ENCODE measurements at regions not wholly inside any gene's neighbourhood (a gene's known extent, or its start where the extent isn't known, plus 50 kb on each side); places are given as distances from the start of the nearest gene placed in this dataset.

DNA sequence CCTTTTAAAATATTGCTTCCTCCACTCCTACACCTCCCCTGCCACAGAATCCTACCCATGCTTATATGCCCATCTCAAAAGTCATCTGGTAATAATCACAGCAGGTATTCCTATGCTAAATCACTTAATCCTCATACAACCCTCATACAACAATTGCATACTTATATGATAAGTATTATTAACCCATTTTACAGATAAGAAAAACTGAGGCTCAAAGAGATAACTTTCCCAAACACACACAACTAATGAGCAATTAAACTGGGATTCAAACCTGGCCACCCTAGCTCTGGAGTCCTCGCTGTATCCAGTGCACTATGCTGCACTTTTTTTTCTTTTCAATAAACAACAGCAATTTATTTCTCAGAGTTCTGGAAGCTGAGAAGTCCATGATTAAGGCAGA, 99.8 kb upstream of the TSPAN5 start:
- DNase-seq: no peak

DNA sequence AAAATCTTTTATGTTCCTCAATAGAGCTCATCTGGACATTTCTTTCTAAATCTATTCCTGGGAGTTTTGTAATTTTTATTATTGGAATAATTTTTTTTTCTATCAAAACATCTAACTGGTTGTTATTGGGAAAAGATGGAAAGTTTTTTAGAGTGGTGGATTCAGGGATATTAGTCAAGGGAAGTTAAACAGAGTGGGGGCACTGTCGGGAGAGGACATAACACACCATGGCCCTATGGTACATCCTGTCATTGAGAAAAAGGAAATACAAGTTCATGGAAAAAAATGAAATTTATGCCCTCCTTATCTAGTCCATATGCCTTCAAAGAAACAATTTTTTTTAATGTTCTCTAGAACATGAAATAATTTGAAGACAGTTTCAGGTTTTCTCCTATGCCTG, 96.3 kb upstream of the TSPAN5 start:
- no peak for DNase-seq

DNA sequence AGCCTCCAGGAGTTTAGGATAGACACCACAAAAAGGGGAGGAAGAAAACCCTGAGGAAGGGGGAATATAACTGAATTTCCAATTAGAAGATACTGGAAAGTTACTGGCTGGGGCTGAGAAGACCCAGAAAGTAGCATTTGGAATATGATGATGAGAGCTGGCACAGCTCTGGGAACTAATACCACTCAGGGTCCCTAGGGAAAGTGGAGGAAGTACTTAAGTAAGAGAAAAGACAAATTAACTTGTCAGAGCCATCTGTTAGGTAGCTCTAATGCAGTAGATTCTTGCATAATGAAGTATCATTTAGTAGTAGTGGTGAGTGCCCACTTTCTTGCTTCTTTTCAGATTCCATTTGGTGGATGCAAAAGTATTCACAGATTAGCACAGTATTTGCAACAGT, 90.8 kb upstream of the TSPAN5 start:
- no peak for DNase-seq

DNA sequence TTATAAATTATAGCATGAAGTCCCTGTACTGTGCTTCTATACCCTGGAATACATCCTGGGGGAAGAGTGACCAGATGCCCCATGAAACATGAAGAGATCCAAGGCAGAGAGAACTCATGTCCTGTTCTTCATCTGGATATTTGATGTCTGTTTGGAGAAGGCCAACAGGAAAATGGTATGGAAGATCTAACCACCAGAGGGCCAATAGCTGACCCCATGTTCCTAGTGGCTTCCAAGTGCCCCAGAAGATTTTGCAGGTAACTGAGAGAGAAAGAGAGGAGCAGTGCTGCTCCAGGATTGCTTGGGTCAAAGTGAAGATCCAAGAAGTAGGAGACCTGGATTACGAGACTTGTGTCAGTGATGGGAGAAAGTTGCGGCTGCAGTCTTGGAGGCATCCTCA, 90.2 kb upstream of the TSPAN5 start:
- DNase-seq: no peak

DNA sequence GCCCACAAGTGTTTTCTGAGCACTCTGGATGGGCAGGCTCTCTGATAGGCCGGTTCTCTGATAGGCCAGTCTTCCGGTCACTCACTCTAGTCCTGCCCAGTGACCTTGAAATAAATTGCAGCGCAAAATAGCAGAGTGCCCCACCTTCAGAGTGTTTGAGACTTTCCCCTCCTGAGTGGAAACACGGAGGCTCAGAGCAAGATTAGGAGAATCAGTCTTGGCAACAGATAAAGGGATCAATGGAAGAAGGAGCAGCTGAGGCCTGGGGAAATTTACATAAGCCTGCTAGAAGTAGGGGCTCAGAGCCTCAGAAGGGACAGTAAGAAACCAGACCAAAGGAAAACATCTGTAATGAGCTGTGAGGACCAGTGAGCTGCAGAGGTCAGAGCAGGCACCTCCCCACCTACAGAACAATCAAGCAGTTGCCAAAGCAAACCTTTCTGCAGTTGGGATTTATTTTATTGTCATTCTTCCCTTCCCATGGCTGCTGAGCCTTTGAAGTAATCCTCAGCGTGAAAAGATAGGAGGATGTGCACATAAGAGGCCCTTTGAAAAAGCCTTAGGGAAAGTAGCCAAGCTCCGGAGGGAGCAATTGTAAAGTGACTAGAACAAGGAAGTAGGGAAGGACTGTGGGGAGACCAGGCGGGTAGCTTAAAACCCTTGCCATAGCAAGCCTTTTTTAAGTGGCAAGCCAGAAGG, 89.1 kb upstream of the TSPAN5 start:
- no peak for DNase-seq

DNA sequence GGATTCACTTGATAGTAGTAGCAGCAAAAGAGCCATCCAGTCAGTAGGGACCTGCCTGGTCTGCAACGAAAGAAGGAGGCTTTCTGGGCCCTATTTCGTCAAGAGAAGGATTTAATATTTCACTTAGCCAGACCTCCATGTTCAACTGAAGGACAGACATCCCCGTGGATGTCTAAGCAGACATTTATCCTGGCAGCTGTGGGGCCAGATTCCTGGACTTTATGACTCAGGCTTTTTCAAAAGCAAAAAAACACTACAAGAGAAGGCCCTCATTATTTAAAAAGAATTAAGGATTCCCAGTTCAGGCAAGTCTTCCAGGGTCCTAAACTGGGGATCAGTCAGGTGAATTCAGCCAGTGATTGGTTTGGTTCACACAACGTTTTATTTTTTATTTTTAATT, 88.5 kb upstream of the TSPAN5 start:
- no peak for DNase-seq

DNA sequence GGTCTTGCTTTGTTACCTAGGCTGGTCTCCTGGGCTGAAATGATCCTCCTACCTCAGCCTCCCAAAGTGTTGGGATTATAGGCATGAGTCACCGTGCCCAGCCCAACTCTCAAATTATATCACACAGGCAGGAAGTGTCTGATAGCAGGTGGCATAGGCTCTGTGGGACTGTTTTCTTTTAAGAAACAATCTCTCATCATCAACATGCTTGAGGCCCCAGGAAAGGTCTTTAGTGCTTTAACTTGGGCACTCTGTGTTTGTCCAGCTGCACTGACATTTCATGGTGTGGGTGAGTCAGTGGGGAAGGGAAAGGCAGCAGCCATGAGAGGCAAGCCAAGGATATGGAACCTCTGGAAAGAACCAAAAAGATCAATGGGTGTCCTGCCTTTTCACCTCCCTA, 88.1 kb upstream of the TSPAN5 start:
- no peak for DNase-seq

DNA sequence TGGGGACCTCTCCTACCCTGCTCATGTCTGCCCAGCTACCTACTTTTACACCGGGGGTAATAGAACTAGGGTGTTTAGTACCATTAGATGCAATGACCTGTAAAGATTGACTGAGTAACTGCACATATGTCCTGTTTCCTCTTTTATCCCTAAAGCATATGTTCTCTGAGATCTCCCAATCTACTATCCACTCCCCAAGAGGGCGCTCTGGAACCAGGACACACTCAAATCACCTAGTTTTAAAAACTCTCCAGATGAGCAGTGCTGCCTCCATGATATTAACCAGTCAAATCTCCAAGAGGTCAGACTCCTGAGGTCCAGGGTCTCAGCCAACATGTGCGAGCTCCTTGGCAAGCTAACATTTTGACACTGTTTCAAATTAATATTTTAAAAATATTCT, 87.0 kb upstream of the TSPAN5 start:
- peak; percentile 85 for DNase-seq

DNA sequence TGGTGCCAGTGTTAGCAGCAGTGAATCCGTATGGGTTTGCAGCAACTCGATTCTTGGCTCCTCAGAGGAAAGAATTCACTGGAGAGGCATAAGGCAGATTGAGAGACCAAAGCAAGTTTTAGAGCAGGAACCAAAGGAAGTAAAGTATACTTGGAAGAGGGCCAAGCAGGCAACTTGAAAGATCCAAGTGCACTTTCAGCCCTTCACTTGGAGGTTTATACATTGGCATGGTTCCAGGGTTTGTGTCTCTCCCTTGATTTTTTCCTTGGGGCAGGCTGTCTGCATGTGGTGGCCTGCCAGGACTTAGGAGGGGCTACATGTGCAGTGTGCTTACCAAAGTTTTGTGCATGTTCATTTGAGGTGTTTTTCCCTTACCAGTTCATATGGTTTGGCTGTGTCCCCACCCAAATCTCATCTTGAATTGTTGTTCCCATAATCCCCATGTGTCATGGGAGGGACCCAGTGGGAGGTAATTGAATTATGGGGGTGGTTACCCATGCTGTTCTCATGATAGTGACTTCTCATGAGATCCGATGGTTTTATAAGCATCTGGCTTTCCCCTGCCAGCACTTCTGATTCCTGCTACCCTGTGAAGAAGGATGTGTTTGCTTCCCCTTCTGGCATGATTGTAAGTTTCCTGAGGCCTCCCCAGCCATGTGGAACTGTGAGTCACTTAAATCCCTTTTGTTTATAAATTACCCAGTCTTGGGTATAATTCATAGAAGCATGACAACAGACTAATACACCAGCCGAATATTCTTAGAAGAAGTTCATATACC, 86.2 kb upstream of the TSPAN5 start:
- DNase-seq: no peak

DNA sequence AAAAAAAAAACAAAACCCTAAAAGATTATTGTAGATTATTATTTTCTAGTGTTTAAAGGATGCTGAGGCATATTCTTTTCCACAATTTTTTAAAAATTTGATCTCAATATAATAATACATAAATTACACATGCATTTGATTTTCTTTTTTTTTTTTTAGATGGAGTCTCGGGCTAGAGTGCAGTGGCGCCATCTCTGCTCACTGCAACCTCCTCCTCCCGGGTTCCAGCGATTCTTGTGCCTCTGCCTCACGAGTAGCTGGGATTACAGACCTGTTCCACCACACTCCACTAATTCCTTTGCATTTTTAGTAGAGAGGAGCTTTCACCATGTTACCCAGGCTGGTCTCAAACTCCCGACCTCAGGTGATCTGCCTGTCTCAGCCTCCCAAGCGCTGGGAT, 83.5 kb upstream of the TSPAN5 start:
- no peak for DNase-seq

DNA sequence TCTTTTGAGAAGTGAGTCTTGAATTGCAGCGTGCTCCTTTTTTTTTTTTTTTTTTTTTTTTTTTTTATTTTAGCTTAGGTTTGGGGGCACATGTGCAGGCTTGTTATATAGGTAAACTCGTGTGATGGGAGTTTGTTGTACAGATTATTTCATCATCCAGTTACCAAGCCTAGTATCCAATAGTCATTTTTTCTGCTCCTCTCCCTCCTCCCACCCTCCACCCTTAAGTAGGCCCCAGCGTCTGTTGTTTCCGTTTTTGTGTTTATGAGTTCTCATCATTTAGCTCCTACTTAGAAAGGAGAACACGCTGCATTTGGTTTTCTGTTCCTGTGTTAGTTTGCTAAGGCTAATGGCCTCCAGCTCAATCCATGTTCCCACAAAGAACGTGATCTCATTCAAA, 81.3 kb upstream of the TSPAN5 start:
- DNase-seq: no peak

DNA sequence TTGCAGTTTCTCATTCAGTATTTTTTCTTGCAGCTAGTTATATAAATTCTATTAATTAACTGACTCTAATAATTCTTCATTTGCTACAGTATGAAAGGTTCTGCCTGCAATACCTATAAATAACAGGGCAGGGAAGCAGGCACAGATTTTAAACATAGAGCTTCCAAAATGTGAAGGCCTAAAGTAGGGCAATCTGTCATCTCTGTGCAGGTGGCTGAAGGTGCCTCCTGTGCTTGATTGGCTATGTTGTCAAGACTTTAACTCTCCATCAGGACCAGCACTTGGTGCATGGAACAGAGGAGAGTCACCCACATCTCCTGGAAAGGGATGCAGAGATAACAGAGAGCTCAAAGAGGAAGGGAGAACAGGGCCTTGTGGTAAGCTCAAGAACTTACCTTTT, 75.2 kb upstream of the TSPAN5 start:
- no peak for DNase-seq

DNA sequence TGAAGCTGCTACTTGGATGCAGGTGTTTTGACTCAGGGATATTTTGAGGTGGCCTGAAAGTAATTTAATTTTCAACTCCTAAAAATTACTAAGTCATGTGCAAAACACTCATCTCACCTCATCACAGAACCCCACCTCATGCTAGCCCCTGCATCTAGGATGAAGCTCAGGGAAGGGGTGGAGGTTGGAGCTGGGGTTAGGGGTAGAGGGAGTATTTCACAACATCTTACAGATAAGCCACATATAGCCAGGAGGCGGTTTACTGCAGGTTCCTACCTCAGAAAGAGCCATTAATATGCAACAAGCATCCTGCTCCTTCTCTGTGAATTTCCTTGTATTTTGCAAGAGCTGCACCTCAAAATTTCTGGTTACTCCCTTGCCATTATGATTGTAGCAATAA, 70.5 kb upstream of the TSPAN5 start:
- peak; percentile 11 for DNase-seq

DNA sequence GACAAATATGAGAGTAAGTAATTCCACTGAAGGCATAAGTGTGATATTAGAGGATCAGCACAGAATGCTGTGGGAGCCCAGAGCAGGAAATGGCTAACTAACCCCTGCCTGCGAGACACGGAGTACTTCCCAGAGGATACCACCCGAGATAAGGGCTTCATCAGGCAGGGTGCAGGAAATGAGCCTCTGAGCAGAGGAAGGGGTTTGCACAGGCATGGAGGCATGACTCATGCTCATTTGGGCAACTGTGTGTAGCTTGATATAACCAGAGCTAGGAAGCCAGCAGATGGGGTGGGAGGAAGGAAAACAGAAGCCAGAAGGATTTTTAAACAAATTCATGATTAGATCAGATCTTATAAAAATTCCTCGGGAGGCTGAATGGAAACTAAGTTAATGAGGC, 70.0 kb upstream of the TSPAN5 start:
- peak; percentile 61 for DNase-seq

DNA sequence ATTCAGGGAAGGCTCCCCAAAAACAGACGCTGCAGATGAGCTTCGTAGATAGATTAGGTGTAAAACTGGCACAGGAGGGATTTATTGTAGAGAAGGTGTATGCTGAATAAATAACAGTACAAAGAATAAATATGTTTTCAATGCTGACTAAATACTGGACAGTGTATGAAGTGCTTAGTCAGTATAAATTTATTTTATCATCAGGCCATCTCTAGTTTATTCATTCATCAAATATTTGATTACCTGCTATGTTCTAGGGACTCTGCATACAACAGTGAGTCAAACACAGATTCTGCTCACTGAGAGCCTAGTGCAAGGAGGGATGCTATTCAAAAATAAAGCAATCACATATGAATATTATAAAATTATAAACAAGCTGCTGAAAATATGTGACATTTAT, 63.6 kb upstream of the TSPAN5 start:
- DNase-seq: no peak

DNA sequence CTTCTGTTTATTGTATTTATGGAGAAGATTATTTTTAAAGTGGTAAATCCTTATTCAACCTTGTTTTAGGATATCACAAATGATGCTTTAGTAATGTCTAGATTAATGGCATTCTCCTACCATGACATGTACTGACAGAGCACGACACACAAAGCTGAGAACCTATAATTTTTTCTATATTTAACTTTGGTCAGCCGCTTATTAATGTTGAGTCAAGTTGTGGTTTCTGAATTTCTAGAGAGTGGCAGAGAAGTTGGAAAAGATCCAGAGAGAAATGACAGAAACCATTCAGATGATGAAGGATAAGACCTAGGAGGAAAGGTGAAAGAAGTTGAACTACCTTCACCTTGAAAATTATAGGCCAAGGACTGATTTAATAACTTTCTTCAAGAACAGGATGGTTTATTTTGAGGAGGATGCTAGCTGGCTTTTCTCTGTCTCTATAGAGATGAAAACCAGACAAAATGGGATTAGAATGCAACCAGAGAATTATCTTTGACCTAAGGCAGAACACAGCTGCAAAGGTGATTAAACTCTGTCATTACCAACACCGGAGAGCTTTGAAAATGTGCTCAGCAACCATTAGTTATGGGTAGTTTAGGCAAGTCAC, 62.6 kb upstream of the TSPAN5 start:
- DNase-seq: no peak

DNA sequence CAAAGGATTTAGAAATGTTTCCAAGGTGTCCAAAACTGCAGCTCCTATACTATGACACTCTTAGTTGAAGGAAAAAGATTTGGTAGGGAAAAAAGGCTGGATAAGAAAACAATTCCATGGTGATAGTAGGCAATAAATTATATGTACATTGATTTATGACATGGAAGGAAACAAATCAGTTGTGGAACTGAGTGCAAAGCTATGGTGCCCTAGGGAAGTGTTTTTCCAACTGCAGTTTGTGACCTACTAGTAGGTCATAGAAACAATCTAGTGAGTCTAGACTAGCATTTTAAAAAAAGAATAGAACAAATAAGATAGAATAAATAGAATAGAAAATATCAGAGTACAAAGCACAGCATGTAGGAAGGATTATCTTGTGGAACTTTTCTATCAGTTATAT, 58.4 kb upstream of the TSPAN5 start:
- DNase-seq: no peak

DNA sequence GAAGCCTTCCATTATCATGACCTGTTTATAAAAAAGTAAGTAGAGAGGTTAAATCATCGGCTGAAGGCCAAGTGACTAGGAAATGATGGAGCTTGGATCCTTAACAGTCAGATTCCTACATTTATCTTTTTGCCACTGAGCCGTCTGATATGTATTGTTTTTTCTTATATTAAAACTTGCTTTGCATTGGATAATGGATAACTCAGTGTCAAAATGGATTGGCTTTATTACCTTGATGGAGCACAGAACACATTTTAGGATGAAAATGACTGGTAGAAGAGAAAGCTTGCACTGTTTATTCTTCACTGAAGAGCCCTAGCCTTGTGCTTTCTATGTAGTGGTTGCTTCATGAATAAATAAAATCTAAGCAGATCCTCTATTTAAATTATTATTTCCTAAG, 54.2 kb upstream of the TSPAN5 start:
- DNase-seq: no peak

DNA sequence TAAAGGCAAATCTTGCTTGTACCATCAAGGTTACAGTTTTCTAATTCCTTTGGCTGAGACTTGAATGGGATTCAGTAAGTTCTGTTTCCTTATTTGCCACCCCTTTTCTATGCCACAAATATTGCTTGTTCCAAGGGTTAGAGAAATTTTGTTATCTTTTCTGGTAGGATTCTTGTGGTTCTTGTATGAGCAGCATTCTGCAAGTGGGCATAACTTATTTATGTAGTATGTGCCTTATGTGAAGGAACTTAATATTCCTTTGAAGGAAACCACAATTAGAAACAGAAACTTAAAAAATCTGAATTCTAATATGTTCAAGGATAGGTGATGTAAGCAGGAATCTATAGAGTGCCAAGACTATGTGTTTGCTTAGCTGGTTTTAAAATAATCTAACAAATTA, 53.1 kb upstream of the TSPAN5 start:
- no peak for DNase-seq

DNA sequence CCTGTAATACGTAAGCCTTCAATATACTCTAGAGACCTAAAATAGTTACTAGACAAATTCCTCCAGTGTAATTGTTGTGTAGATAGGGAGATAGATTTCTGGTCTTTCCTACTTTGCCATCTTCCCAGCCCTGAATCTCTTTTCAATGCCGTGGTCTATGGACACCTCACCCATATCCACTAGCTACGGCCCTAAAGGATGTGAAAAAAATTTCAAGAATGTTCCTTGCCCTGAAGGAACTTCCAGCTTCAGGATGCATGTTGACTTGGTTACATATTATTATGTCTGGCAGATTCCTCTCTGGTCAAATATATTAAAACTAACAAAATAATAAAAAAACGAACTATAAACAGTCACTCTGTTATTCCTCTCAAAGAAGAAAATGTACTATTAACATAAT, 52.4 kb upstream of the TSPAN5 start:
- no peak for DNase-seq
